NCI-H524 (cell line): ENCODE measurements at regions not wholly inside any gene's neighbourhood (a gene's known extent, or its start where the extent isn't known, plus 50 kb on each side); places are given as distances from the start of the nearest gene placed in this dataset.

ENCODE experiments used
- DNase-seq, 2 experiments: peaks; one replicate each; lab custom pipeline; 2025; lab: John Stamatoyannopoulos, UW

DNA sequence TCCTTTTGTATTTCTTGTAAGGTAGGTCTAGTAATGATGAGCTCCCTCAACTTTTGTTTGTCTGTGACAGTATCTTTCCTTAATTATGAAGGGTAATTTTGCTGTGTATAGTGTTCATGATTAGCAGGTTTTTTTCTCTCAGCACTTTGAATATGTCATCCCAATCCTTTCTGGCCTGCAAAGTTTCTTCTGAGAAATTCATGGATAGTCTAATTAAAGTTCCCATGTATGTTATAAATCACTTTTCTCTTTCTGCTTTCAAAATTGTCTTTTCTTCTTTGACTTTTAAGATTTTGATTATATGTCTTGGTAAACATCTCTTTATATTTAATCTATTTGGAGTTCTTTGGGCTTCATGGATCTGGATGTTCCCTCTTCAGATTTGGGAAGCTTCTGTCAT, 54.3 kb upstream of the ZKSCAN2 start:
- no peak for DNase-seq

DNA sequence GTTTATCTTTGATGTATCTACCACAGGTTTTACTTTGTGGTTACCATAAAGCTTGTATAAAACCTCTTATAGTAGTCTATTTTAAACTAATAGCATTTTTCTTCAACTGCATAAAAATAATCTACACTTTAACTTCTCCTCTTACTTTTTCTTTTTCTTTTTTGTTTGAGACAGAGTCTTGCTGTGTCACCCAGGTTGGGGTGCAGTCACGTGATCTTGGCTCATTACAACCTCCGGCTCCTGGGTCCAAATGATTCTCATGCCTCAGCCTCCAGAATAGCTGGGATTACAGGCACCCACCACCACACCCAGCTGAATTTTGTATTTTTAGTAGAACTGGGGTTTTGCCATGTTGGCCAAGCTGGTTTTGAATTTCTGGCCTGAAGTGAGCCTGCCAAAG, 53.4 kb upstream of the ZKSCAN2 start:
- DNase-seq, result no peak
